MM.1S (cell line): ENCODE measurements at regions not wholly inside any gene's neighbourhood (a gene's known extent, or its start where the extent isn't known, plus 50 kb on each side); places are given as distances from the start of the nearest gene placed in this dataset.

Experiments used
- DNase-seq: peaks from one replicate; pipeline ENCODE4 v3.0.0-alpha.2; 2015
- H2AFZ ChIP-seq: fragments of 300-600 bp; sonication (generic); 2 replicates; pipeline ENCODE4 v1.6.0; 2016; ENCODE audit warnings: antibody characterized with exemption, low read length
- H3F3A ChIP-seq: fragments of 300-600 bp; sonication (generic); 2 replicates; pipeline ENCODE4 v1.6.1; 2016; ENCODE audit warnings: mild to moderate bottlenecking, antibody characterized with exemption, low read length, moderate library complexity, mixed read lengths; ENCODE audit not compliant: insufficient read depth
- H3K27ac ChIP-seq: fragments of 300-600 bp; sonication (generic); 2 replicates; pipeline ENCODE4 v1.5.1; 2016; ENCODE audit warnings: mild to moderate bottlenecking, low read length
- H3K27me3 ChIP-seq: fragments of 300-600 bp; sonication (generic); replicated peaks from 2 replicates; pipeline ENCODE4 v1.6.0; 2016; ENCODE audit warnings: low read length; ENCODE audit not compliant: insufficient read depth
- H3K36me3 ChIP-seq: fragments of 300-600 bp; sonication (generic); replicated peaks from 2 replicates; pipeline ENCODE4 v1.6.1; 2016; ENCODE audit warnings: mild to moderate bottlenecking, low read length, mixed read lengths; ENCODE audit not compliant: insufficient read depth
- H3K4me1 ChIP-seq: fragments of 300-600 bp; sonication (generic); 2 replicates; pipeline ENCODE4 v1.6.1; 2016; ENCODE audit warnings: low read length, mixed read lengths
- H3K4me2 ChIP-seq: fragments of 300-600 bp; sonication (generic); 2 replicates; pipeline ENCODE4 v1.6.0; 2016; ENCODE audit warnings: low read depth, low read length
- H3K4me3 ChIP-seq: fragments of 300-600 bp; sonication (generic); 2 replicates; pipeline ENCODE4 v1.5.1; 2016; ENCODE audit warnings: low read length, mixed read lengths
- H3K79me2 ChIP-seq: fragments of 300-600 bp; sonication (generic); 2 replicates; pipeline ENCODE4 v1.6.1; 2016; ENCODE audit warnings: mixed run types, low read length, mixed read lengths
- H3K9ac ChIP-seq: fragments of 300-600 bp; sonication (generic); 2 replicates; pipeline ENCODE4 v1.6.1; 2016; ENCODE audit warnings: low read length, mixed read lengths
- H3K9me2 ChIP-seq: fragments of 300-600 bp; sonication (generic); replicated peaks from 2 replicates; pipeline ENCODE4 v1.6.1; 2016; ENCODE audit warnings: mild to moderate bottlenecking, low read length, mixed read lengths; ENCODE audit not compliant: insufficient read depth
- H3K9me3 ChIP-seq: fragments of 300-600 bp; sonication (generic); replicated peaks from 2 replicates; pipeline ENCODE4 v1.6.1; 2016; ENCODE audit warnings: mild to moderate bottlenecking, low read length, mixed read lengths; ENCODE audit not compliant: insufficient read depth
- H4K20me1 ChIP-seq: fragments of 300-600 bp; sonication (generic); 2 replicates; pipeline ENCODE4 v1.6.1; 2016; ENCODE audit warnings: mild to moderate bottlenecking, low read length, moderate library complexity, mixed read lengths; ENCODE audit not compliant: insufficient read depth
- EZH2 ChIP-seq: fragments of 300-600 bp; sonication (generic); optimal IDR thresholded peaks from 2 replicates; pipeline ENCODE3; 2017; ENCODE audit warnings: low read depth, mild to moderate bottlenecking, antibody characterized with exemption, low read length, mixed read lengths
- EZH2phosphoT487 ChIP-seq: fragments of 300-600 bp; sonication (generic); IDR thresholded peaks from 2 replicates; pipeline ENCODE4 v1.6.1; 2018; ENCODE audit warnings: antibody characterized with exemption, low read length
- TF ChIP-seq, protein P1 (sequence below): fragments of 300-600 bp; sonication (generic); IDR thresholded peaks from 2 replicates; pipeline ENCODE4 v1.5.1; 2016; ENCODE audit warnings: antibody characterized with exemption, low read length, mixed read lengths

DNA sequence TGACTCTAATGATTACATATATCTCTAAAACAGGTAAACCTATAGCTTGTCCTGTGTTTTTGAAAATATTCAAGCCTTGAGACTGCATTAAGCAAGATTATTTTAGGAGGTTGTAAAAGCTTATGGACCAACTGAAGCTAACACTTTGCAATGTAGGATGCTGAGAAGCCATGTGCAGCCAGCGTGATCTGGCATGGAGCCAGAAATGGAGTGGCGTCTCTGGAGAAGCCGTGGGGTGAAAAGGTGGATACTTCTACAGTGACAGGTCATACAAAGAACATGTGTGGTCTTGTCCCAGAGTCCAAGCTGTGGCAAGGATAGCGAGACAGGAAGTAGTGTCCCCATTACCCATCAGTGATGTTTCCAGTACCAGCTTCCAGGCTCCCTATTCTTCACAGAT, 100.8 kb upstream of the CD180 start:
- no peak for DNase-seq

DNA sequence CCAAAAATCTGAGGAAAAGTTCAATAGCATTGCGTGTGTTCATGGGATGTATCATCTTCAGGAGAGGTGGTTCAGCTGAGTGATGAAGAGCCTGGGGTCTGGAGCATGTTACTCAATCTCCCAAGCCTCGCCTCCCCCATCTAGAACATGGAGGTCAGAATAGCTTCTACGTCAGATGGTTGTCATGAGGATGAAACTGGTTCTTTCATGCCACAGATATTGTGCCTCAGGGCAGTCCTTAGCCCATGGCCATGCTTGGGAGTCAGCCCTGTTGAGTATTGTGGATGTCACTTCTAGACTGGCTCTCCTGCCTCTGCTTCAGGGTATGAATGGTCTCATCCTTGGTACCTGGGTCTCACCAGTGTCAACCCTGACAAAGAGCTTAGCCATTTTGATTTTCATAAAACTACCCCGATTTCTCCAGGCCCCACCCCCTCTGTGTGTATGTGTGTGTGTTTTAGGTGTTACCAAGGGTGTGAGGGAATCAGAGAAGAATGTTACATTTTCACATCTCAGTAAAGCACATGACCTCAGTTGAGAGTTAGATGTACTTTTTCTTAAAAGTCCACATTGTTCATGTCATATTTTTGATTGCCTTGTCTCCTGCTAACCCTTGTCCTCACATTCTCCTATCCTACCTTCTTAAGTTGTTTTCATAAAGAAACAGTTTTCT, 97.8 kb upstream of the CD180 start:
- Histone ChIP-seq H3K9me3 (no peaks in the 10 kb centered on the region), H3K4me3 (no peak overlapping the region), H3F3A (no peaks in the 10 kb centered on the region), H3K9me2 (no peaks in the 10 kb centered on the region), H2AFZ (no peak overlapping the region), H3K9ac (no peak overlapping the region), H3K27ac (no peak overlapping the region), H3K79me2 (no peaks in the 10 kb centered on the region), H3K36me3 (no peaks in the 10 kb centered on the region), H4K20me1 (no peaks in the 10 kb centered on the region), H3K4me2 (no peak overlapping the region), H3K4me1 (no peaks in the 10 kb centered on the region), H3K27me3 (no peaks in the 10 kb centered on the region)
- TF ChIP-seq EZH2 (no peak), EZH2phosphoT487 (no peak)
- TF ChIP-seq, protein P1, sequence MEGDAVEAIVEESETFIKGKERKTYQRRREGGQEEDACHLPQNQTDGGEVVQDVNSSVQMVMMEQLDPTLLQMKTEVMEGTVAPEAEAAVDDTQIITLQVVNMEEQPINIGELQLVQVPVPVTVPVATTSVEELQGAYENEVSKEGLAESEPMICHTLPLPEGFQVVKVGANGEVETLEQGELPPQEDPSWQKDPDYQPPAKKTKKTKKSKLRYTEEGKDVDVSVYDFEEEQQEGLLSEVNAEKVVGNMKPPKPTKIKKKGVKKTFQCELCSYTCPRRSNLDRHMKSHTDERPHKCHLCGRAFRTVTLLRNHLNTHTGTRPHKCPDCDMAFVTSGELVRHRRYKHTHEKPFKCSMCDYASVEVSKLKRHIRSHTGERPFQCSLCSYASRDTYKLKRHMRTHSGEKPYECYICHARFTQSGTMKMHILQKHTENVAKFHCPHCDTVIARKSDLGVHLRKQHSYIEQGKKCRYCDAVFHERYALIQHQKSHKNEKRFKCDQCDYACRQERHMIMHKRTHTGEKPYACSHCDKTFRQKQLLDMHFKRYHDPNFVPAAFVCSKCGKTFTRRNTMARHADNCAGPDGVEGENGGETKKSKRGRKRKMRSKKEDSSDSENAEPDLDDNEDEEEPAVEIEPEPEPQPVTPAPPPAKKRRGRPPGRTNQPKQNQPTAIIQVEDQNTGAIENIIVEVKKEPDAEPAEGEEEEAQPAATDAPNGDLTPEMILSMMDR, result no peak
- DNase-seq, result no peak

More for the DNA sequence above, 100.8 kb upstream of the CD180 start:
- H3K9ac ChIP-seq, result no peak overlapping the region
- H3K27me3 ChIP-seq, result no peaks in the 10 kb centered on the region
- H3K9me2 ChIP-seq, result no peaks in the 10 kb centered on the region
- no peaks in the 10 kb centered on the region for H3K4me1 ChIP-seq
- no peak overlapping the region for H3K4me3 ChIP-seq
- no peaks in the 10 kb centered on the region for H3K79me2 ChIP-seq
- no peaks in the 10 kb centered on the region for H3F3A ChIP-seq
- H3K4me2 ChIP-seq, result no peak overlapping the region
- TF ChIP-seq, protein P1, result no peak
- TF ChIP-seq EZH2 (no peak), EZH2phosphoT487 (no peak)
- H3K27ac ChIP-seq, result no peak overlapping the region
- no peaks in the 10 kb centered on the region for H4K20me1 ChIP-seq
- no peaks in the 10 kb centered on the region for H3K9me3 ChIP-seq
- no peaks in the 10 kb centered on the region for H3K36me3 ChIP-seq
- no peak overlapping the region for H2AFZ ChIP-seq

GRCh38 chr5:67293226-67293625, 96.6 kb upstream of the CD180 start:
- no peaks in the 10 kb centered on the region for H3K9me3 ChIP-seq
- TF ChIP-seq EZH2phosphoT487, result no peak
- no peak for TF ChIP-seq EZH2
- TF ChIP-seq, protein P1, result no peak
- no peaks in the 10 kb centered on the region for H3K4me1 ChIP-seq
- H3K27me3 ChIP-seq, result no peaks in the 10 kb centered on the region
- H3K9me2 ChIP-seq, result no peaks in the 10 kb centered on the region
- H3K79me2 ChIP-seq, result no peaks in the 10 kb centered on the region
- H3K36me3 ChIP-seq, result no peaks in the 10 kb centered on the region
- no peaks in the 10 kb centered on the region for H3F3A ChIP-seq
- H3K4me3 ChIP-seq, result no peak overlapping the region
- no peaks in the 10 kb centered on the region for H4K20me1 ChIP-seq
- H2AFZ ChIP-seq, result no peak overlapping the region
- DNase-seq, result no peak
- H3K4me2 ChIP-seq, result no peak overlapping the region
- no peak overlapping the region for H3K27ac ChIP-seq
- H3K9ac ChIP-seq, result no peak overlapping the region
